Breast epithelium (tissue), 3 donors: ENCODE measurements at regions not wholly inside any gene's neighbourhood (a gene's known extent, or its start where the extent isn't known, plus 50 kb on each side); places are given as distances from the start of the nearest gene placed in this dataset.

Experiments
- POLR2A ChIP-seq: fragments of 450-650 bp; IDR thresholded peaks from one replicate; pipeline ENCODE4 v1.6.1; 2016; ENCODE audit warnings: antibody characterized with exemption, mild to moderate bottlenecking, moderate library complexity
- TF ChIP-seq, protein P1 (sequence below), 3 donors: fragments of 450-650 bp; IDR thresholded peaks; one replicate each; pipeline ENCODE4 v1.5.1; 2016 to 2017; ENCODE audit warnings: antibody characterized with exemption in 3 of 3, mild to moderate bottlenecking in 3 of 3, moderate library complexity in 3 of 3

DNA sequence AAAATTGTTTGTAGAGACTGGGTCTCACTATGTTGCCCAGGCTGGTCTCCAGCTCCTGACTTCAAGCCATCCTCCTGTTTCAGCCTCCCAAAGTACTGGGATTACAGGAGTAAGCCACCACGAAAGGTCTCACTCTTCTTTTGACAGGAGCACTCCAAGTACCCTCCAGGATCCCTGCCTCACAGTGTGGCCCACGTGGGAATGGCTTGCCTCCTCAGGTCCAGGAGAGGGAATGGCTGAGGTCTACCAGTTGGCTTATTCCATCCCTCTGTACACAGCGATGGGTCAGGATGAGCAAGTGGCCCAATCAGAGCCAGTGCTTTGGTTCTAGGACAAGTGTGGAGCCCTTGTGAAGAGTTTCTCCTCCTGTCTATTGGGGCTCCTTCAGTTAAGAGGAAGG lies 73.7 kb upstream of the ZNF423 start:
- TF ChIP-seq, protein P1, sequence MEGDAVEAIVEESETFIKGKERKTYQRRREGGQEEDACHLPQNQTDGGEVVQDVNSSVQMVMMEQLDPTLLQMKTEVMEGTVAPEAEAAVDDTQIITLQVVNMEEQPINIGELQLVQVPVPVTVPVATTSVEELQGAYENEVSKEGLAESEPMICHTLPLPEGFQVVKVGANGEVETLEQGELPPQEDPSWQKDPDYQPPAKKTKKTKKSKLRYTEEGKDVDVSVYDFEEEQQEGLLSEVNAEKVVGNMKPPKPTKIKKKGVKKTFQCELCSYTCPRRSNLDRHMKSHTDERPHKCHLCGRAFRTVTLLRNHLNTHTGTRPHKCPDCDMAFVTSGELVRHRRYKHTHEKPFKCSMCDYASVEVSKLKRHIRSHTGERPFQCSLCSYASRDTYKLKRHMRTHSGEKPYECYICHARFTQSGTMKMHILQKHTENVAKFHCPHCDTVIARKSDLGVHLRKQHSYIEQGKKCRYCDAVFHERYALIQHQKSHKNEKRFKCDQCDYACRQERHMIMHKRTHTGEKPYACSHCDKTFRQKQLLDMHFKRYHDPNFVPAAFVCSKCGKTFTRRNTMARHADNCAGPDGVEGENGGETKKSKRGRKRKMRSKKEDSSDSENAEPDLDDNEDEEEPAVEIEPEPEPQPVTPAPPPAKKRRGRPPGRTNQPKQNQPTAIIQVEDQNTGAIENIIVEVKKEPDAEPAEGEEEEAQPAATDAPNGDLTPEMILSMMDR (IDR thresholded peaks at IDR 0.05), result no peak
- no peak for TF ChIP-seq POLR2A
